WTC11 (cell line): ENCODE measurements at regions not wholly inside any gene's neighbourhood (a gene's known extent, or its start where the extent isn't known, plus 50 kb on each side); places are given as distances from the start of the nearest gene placed in this dataset.

Experiments used
- ATAC-seq: fragments of 200-7000 bp; cut with Tn5 transposase; 2 replicates; pipeline ENCODE4 v1.10.0; 2021; ENCODE audit warnings: mild to moderate bottlenecking, moderate library complexity
- CTCF ChIA-PET: fragments of 300-600 bp; sonication (Branson Sonifier 250); formaldehyde crosslinking; loops from one replicate; lab custom pipeline; 2021; ENCODE audit warnings: antibody characterized with exemption; lab: Charles Lee
- POLR2A ChIA-PET: fragments of 350-600 bp; sonication (Branson Sonifier 250); formaldehyde crosslinking; loops from one replicate; lab custom pipeline; 2021; ENCODE audit warnings: antibody characterized with exemption; lab: Charles Lee
- DNase-seq: peaks from one replicate; pipeline ENCODE4 v3.0.0; 2021; ENCODE audit warnings: low spot score
- H3K27ac Mint-ChIP-seq: 2 replicates; pipeline ENCODE4 v1.8.0; 2021; ENCODE audit warnings: mixed read lengths
- H3K27me3 Mint-ChIP-seq: 2 replicates; pipeline ENCODE4 v1.8.0; 2021; ENCODE audit warnings: low read depth, mild to moderate bottlenecking, moderate library complexity, mixed read lengths
- H3K36me3 Mint-ChIP-seq: 2 replicates; pipeline ENCODE4 v1.8.0; 2021; ENCODE audit warnings: mixed read lengths
- H3K4me1 Mint-ChIP-seq: 2 replicates; pipeline ENCODE4 v1.8.0; 2022; ENCODE audit warnings: mixed read lengths
- H3K4me3 Mint-ChIP-seq: 2 replicates; pipeline ENCODE4 v1.8.0; 2021; ENCODE audit warnings: mild to moderate bottlenecking, moderate library complexity, mixed read lengths
- H3K9me3 Mint-ChIP-seq: 2 replicates; pipeline ENCODE4 v1.8.0; 2021; ENCODE audit warnings: mixed read lengths
- ARID4B ChIP-seq: sonication (generic); formaldehyde crosslinking; IDR thresholded peaks from 2 replicates; pipeline ENCODE4 v1.8.0; 2023; ENCODE audit warnings: missing genetic modification reagents, mild to moderate bottlenecking, borderline replicate concordance
- ATF1 ChIP-seq: sonication (generic); formaldehyde crosslinking; IDR thresholded peaks from 2 replicates; pipeline ENCODE4 v1.8.1; 2023; ENCODE audit warnings: mild to moderate bottlenecking, moderate library complexity, missing genetic modification reagents
- CTCF ChIP-seq: fragments of 200-600 bp; IDR thresholded peaks from 2 replicates; pipeline ENCODE4 v1.8.0; 2022; ENCODE audit warnings: antibody characterized with exemption
- E2F1 ChIP-seq: sonication (generic); formaldehyde crosslinking; IDR thresholded peaks from 2 replicates; pipeline ENCODE4 v1.8.0; 2022; ENCODE audit warnings: mild to moderate bottlenecking, missing genetic modification reagents
- E2F4 ChIP-seq: sonication (generic); formaldehyde crosslinking; IDR thresholded peaks from 2 replicates; pipeline ENCODE4 v1.8.1; 2022; ENCODE audit warnings: low read depth, mild to moderate bottlenecking, moderate library complexity, missing genetic modification reagents, borderline replicate concordance
- EMX1 ChIP-seq: fragments of 250-450 bp; sonication (Bioruptor Pico); IDR thresholded peaks from 2 replicates; pipeline ENCODE4 v1.8.0; 2021; ENCODE audit warnings: mild to moderate bottlenecking
- FOXK1 ChIP-seq: sonication (generic); formaldehyde crosslinking; IDR thresholded peaks from 2 replicates; pipeline ENCODE4 v1.8.0; 2022; ENCODE audit warnings: mild to moderate bottlenecking, moderate library complexity, missing genetic modification reagents
- GRHL2 ChIP-seq: fragments of 250-450 bp; sonication (Bioruptor Pico); IDR thresholded peaks from 2 replicates; pipeline ENCODE4 v1.8.0; 2022; ENCODE audit warnings: mild to moderate bottlenecking, moderate library complexity; ENCODE audit not compliant: insufficient replicate concordance, severe bottlenecking
- GTF2I ChIP-seq: fragments of 250-450 bp; sonication (Bioruptor Pico); conservative IDR thresholded peaks from 2 replicates; pipeline ENCODE4 v1.4.0; 2021; ENCODE audit warnings: mild to moderate bottlenecking
- MAX ChIP-seq: sonication (generic); formaldehyde crosslinking; IDR thresholded peaks from 2 replicates; pipeline ENCODE4 v1.8.0; 2022; ENCODE audit warnings: mild to moderate bottlenecking, missing genetic modification reagents
- MXD4 ChIP-seq: fragments of 250-450 bp; sonication (Bioruptor Pico); IDR thresholded peaks from 2 replicates; pipeline ENCODE4 v1.8.0; 2021; ENCODE audit warnings: mild to moderate bottlenecking, moderate library complexity, borderline replicate concordance
- NFE2L1 ChIP-seq: sonication (generic); formaldehyde crosslinking; IDR thresholded peaks from 2 replicates; pipeline ENCODE4 v1.8.1; 2023; ENCODE audit warnings: missing genetic modification reagents
- NR2C2 ChIP-seq: sonication (generic); formaldehyde crosslinking; IDR thresholded peaks from 2 replicates; pipeline ENCODE4 v1.8.0; 2022; ENCODE audit warnings: mild to moderate bottlenecking, missing genetic modification reagents
- RORB ChIP-seq: fragments of 250-450 bp; sonication (Bioruptor Pico); IDR thresholded peaks from 2 replicates; pipeline ENCODE4 v1.9.0; 2021; ENCODE audit warnings: mild to moderate bottlenecking
- SMAD4 ChIP-seq: sonication (generic); formaldehyde crosslinking; IDR thresholded peaks from 2 replicates; pipeline ENCODE4 v1.8.0; 2022; ENCODE audit warnings: mild to moderate bottlenecking, missing genetic modification reagents
- ZBTB21 ChIP-seq: sonication (generic); formaldehyde crosslinking; IDR thresholded peaks from 2 replicates; pipeline ENCODE4 v1.8.1; 2023; ENCODE audit warnings: mild to moderate bottlenecking, missing genetic modification reagents, borderline replicate concordance
- ZNF138 ChIP-seq: sonication (generic); formaldehyde crosslinking; conservative IDR thresholded peaks from 2 replicates; pipeline ENCODE4 v1.8.1; 2022; ENCODE audit warnings: mild to moderate bottlenecking, moderate library complexity, missing genetic modification reagents
- ZNF281 ChIP-seq: sonication (generic); formaldehyde crosslinking; IDR thresholded peaks from 2 replicates; pipeline ENCODE4 v1.8.0; 2023; ENCODE audit warnings: mild to moderate bottlenecking, missing genetic modification reagents

GRCh38 chr5:68518286-68518685 is 302.7 kb downstream of the PIK3R1 start:
- Mint-ChIP-seq H3K27ac (no peak overlapping the region), H3K36me3 (peaks cover 8% of the 10 kb centered on the region; the same call in 1 of the 2 replicates), H3K27me3 (no peaks in the 10 kb centered on the region), H3K4me1 (peaks cover 40% of the 10 kb centered on the region), H3K9me3 (peaks cover 30% of the 10 kb centered on the region)
- ChIA-PET CTCF (no interaction called here), POLR2A (no interaction called here)
- DNase-seq: no peak
- no peak for ATAC-seq
- TF ChIP-seq FOXK1 (CRISPR knock-in tag): no peak
- TF ChIP-seq NR2C2 (CRISPR knock-in tag): no peak
- TF ChIP-seq, all 79 proteins: peak for 0
- no peak overlapping the region for H3K4me3 Mint-ChIP-seq

- POLR2A ChIA-PET: no interaction called here
- no peak for DNase-seq
Observed at GRCh38 chr5:68519143-68519542, 303.6 kb downstream of the PIK3R1 start.

GRCh38 chr5:68521776-68522175 is 306.2 kb downstream of the PIK3R1 start:
- H3K27me3 Mint-ChIP-seq: no peaks in the 10 kb centered on the region
- DNase-seq (no peak), ATAC-seq (no peak)
- H3K9me3 Mint-ChIP-seq: peaks cover 42% of the 10 kb centered on the region
- CTCF ChIA-PET: no interaction called here
- peaks cover 13% of the 10 kb centered on the region for H3K4me1 Mint-ChIP-seq
- H3K4me3 Mint-ChIP-seq: no peak overlapping the region
- TF ChIP-seq E2F1 (CRISPR knock-in tag) (no peak), NFE2L1 (no peak), GTF2I (CRISPR knock-in tag) (no peak)
- H3K27ac Mint-ChIP-seq: no peak overlapping the region
- POLR2A ChIA-PET: no interaction called here
- peaks cover 12% of the 10 kb centered on the region; the same call in 1 of the 2 replicates for H3K36me3 Mint-ChIP-seq

More at GRCh38 chr5:68519143-68519542, 303.6 kb downstream of the PIK3R1 start:
- Mint-ChIP-seq H3K9me3 (peaks cover 30% of the 10 kb centered on the region), H3K4me3 (no peak overlapping the region), H3K27ac (no peak overlapping the region), H3K27me3 (no peaks in the 10 kb centered on the region), H3K4me1 (peaks cover 39% of the 10 kb centered on the region), H3K36me3 (peaks cover 8% of the 10 kb centered on the region; the same call in 1 of the 2 replicates)
- TF ChIP-seq EMX1 (no peak), ZNF281 (CRISPR knock-in tag) (no peak), GTF2I (CRISPR knock-in tag) (no peak), ARID4B (no peak)
- CTCF ChIA-PET: no interaction called here
- ATAC-seq: no peak

GRCh38 chr5:68522863-68523262 is 307.3 kb downstream of the PIK3R1 start:
- CTCF ChIA-PET: no interaction called here
- no peak for TF ChIP-seq ZNF138 (CRISPR knock-in tag)
- TF ChIP-seq MAX (CRISPR knock-in tag): no peak
- TF ChIP-seq NFE2L1: no peak
- TF ChIP-seq MXD4: no peak
- TF ChIP-seq ZBTB21 (CRISPR knock-in tag): no peak
- TF ChIP-seq ATF1: no peak
- no peak for TF ChIP-seq E2F4 (CRISPR knock-in tag)
- no peak for TF ChIP-seq RORB (CRISPR knock-in tag)
- TF ChIP-seq SMAD4 (CRISPR knock-in tag): no peak
- no peak for TF ChIP-seq CTCF
- TF ChIP-seq GRHL2 (CRISPR knock-in tag): no peak
- no peak for TF ChIP-seq NR2C2 (CRISPR knock-in tag)

More at GRCh38 chr5:68522863-68523262, 307.3 kb downstream of the PIK3R1 start:
- Mint-ChIP-seq H3K36me3 (peaks cover 13% of the 10 kb centered on the region), H3K4me1 (peaks cover 5% of the 10 kb centered on the region; the same call in 1 of the 2 replicates), H3K27me3 (no peaks in the 10 kb centered on the region), H3K9me3 (peaks cover 41% of the 10 kb centered on the region), H3K27ac (no peak overlapping the region), H3K4me3 (no peak overlapping the region)
- POLR2A ChIA-PET: no interaction called here
- DNase-seq (no peak), ATAC-seq (no peak)
